ENCODE measurements at regions not wholly inside any gene's neighbourhood (a gene's known extent, or its start where the extent isn't known, plus 50 kb on each side); places are given as distances from the start of the nearest gene placed in this dataset.

- TF ChIP-seq CTCF (IDR thresholded peaks at IDR 0.05; ENCODE audit: low read depth, low read length) (no peak), EZH2phosphoT487 (IDR thresholded peaks at IDR 0.05; ENCODE audit: low read depth) (no peak)
These were observed 90.4 kb upstream of the HIVEP1 start for GRCh38 chr6:11921751-11922150.
